H1 (cell line): ENCODE measurements at regions not wholly inside any gene's neighbourhood (a gene's known extent, or its start where the extent isn't known, plus 50 kb on each side); places are given as distances from the start of the nearest gene placed in this dataset.

Experiments
- BACH1 ChIP-seq: IDR thresholded peaks from 2 replicates; pipeline ENCODE4 v1.6.1; 2012; ENCODE audit warnings: low read length, improper control_type of control experiment
- EZH2 ChIP-seq: fragments of 200-600 bp; sonication (generic); IDR thresholded peaks from 2 replicates; pipeline ENCODE4 v1.7.1; 2012; ENCODE audit warnings: low read depth, mild to moderate bottlenecking, moderate library complexity, low read length, inconsistent platforms; ENCODE audit not compliant: severe bottlenecking
- FOSL1 ChIP-seq: IDR thresholded peaks from 2 replicates; pipeline ENCODE4 v1.6.1; 2011; ENCODE audit warnings: mild to moderate bottlenecking, low read depth, low read length, moderate library complexity; ENCODE audit not compliant: insufficient read depth
- JUND ChIP-seq: IDR thresholded peaks from 2 replicates; pipeline ENCODE4 v1.6.1; 2011; ENCODE audit warnings: mild to moderate bottlenecking, improper control_type of control experiment, low read length
- POLR2A ChIP-seq, 2 experiments: IDR thresholded peaks; 1 replicate in 1 of 2; 2 replicates in 1 of 2; pipeline ENCODE4 v1.6.1; 2011; ENCODE audit warnings: low read depth in 2 of 2, low read length in 2 of 2, mild to moderate bottlenecking in 2 of 2; ENCODE audit errors: control extremely low read depth in 1 of 2
- RBBP5 ChIP-seq: IDR thresholded peaks from 2 replicates; pipeline ENCODE4 v1.7.1; 2012; ENCODE audit warnings: low read depth, mild to moderate bottlenecking, inconsistent platforms, low read length, moderate library complexity, borderline replicate concordance
- SUZ12 ChIP-seq: fragments of 200-600 bp; sonication (generic); IDR thresholded peaks from 2 replicates; pipeline ENCODE4 v1.6.1; 2012; ENCODE audit warnings: mild to moderate bottlenecking, inconsistent platforms, low read length, moderate library complexity, mixed read lengths
- TAF7 ChIP-seq: optimal IDR thresholded peaks from 2 replicates; pipeline ENCODE3; 2011; ENCODE audit warnings: low read depth, mild to moderate bottlenecking, inconsistent platforms, low read length, moderate library complexity, borderline replicate concordance
- ZNF274 ChIP-seq: IDR thresholded peaks from 2 replicates; pipeline ENCODE4 v1.7.0; 2012; ENCODE audit warnings: low read length, borderline replicate concordance; ENCODE audit errors: extremely low read depth
- TF ChIP-seq, protein P1 (sequence below): IDR thresholded peaks from 2 replicates; pipeline ENCODE4 v1.6.1; 2011; ENCODE audit warnings: low read length, improper control_type of control experiment
- TF ChIP-seq, protein P2 (sequence below): IDR thresholded peaks from 2 replicates; pipeline ENCODE4 v1.6.1; 2012; ENCODE audit warnings: inconsistent platforms

DNA sequence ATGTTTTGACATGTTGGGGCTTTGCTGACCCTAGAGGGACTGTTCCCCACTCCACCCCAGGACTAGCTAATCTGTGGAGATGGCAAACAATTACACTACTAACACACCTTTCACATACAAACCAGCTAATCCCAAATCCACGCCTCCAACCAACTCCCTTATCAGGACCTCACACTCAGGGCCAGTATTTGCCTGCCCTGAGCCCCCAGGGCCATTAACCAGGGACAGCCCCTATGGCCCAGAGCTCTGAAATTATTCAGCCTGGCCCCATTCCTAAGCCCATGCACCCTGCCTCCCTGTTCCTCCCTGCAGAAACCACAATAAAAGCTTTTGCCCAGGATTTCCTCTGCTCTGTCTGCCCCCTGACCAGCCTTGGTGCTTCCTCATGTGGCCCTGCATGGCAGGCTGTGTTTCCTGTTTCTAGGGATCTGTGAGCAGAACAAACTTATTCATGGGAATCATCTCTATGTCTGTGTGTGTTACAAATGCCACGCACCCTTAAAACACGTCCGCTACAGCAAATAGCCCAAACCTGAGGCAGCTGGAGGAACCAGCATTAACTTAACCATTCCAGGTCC lies 121.2 kb downstream of the PXDC1 start:
- no peak for TF ChIP-seq JUND
- TF ChIP-seq, protein P1, sequence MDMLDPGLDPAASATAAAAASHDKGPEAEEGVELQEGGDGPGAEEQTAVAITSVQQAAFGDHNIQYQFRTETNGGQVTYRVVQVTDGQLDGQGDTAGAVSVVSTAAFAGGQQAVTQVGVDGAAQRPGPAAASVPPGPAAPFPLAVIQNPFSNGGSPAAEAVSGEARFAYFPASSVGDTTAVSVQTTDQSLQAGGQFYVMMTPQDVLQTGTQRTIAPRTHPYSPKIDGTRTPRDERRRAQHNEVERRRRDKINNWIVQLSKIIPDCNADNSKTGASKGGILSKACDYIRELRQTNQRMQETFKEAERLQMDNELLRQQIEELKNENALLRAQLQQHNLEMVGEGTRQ, result no peak
- no peak for TF ChIP-seq POLR2A (IDR thresholded peaks at IDR 0.05; ENCODE audit: control extremely low read depth in 1 of 2, low read depth in 2 of 2, low read length in 2 of 2)
- TF ChIP-seq TAF7, result no peak
- TF ChIP-seq SUZ12, result no peak
- TF ChIP-seq RBBP5, result no peak
- no peak for TF ChIP-seq FOSL1
- TF ChIP-seq EZH2, result no peak
- TF ChIP-seq, protein P2, sequence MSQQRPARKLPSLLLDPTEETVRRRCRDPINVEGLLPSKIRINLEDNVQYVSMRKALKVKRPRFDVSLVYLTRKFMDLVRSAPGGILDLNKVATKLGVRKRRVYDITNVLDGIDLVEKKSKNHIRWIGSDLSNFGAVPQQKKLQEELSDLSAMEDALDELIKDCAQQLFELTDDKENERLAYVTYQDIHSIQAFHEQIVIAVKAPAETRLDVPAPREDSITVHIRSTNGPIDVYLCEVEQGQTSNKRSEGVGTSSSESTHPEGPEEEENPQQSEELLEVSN, result no peak
- TF ChIP-seq BACH1, result no peak
- no peak for TF ChIP-seq ZNF274
